ENCODE measurements at regions not wholly inside any gene's neighbourhood (a gene's known extent, or its start where the extent isn't known, plus 50 kb on each side); places are given as distances from the start of the nearest gene placed in this dataset.

DNA sequence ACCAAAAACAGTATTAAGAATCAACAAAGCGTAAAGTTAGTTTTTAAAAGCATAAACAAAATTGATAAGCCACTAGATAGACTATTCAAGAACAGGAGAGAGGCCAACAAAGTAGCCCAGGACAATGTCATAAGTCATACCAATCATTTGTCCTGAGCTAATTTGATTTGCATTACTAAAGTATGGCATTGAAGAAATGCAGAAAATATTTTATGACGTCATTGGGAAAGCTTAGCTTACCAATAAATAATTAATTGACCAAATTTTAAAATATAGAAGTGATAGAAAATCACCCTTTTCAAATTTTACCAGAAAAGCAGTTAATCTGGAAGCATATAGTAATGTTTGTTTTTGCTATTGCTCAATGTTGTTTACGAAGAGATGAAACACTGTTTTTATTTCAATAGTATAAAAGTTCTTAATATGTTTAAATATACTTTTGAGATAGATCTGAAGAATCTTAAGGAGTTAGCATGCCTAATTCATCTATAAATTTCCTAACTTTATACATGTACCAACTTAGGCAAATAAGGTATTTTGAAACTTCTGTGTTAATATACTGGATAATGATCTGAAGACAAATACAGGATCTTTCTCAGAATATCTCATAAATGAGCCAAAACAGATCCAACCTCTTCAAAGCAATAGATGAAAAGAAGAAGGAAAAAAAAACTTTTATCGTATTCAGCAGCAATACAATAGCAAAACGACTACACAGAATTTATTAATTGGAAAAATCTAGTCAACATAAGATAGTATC is 1118.5 kb downstream of the SLC16A7 start:
- no peak overlapping the region for H3K27ac ChIP-seq
- H2AFZ ChIP-seq: no peak overlapping the region
- TF ChIP-seq, protein P1, sequence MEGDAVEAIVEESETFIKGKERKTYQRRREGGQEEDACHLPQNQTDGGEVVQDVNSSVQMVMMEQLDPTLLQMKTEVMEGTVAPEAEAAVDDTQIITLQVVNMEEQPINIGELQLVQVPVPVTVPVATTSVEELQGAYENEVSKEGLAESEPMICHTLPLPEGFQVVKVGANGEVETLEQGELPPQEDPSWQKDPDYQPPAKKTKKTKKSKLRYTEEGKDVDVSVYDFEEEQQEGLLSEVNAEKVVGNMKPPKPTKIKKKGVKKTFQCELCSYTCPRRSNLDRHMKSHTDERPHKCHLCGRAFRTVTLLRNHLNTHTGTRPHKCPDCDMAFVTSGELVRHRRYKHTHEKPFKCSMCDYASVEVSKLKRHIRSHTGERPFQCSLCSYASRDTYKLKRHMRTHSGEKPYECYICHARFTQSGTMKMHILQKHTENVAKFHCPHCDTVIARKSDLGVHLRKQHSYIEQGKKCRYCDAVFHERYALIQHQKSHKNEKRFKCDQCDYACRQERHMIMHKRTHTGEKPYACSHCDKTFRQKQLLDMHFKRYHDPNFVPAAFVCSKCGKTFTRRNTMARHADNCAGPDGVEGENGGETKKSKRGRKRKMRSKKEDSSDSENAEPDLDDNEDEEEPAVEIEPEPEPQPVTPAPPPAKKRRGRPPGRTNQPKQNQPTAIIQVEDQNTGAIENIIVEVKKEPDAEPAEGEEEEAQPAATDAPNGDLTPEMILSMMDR (IDR thresholded peaks at IDR 0.05): no peak
- no peak overlapping the region for H3K4me3 ChIP-seq (ENCODE audit: low read depth, low read length)
- H3K9ac ChIP-seq: no peak overlapping the region
- H3K9me3 ChIP-seq (ENCODE audit: control insufficient read depth, low read length): no peaks in the 10 kb centered on the region
- no peaks in the 10 kb centered on the region for H3K4me1 ChIP-seq
- no peak overlapping the region for H3K4me2 ChIP-seq (ENCODE audit: low read length)
- no peaks in the 10 kb centered on the region for H3K27me3 ChIP-seq (ENCODE audit: control insufficient read depth, insufficient read depth, low read length)
- no peaks in the 10 kb centered on the region for H3K79me2 ChIP-seq
- H3K36me3 ChIP-seq (ENCODE audit: control insufficient read depth, insufficient read depth, low read length): no peaks in the 10 kb centered on the region

DNA sequence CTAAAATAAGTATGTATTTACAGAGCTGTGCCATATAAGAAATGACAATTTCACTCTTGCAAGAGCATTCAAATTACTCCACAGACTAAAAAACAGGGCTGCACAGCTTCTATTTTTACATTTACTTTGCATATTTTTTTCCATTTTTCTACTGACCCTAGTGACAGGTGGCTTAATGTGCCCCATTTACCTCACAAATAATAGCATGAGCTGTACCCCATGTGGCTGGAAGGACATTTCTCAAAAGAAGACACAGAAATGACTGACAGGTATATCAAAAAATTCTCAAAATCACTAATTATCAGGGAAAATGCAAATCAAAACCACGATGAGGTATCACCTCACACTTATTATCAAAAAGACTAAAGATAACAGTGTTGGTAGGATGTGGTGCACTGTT is 1128.6 kb downstream of the SLC16A7 start:
- H3K27me3 ChIP-seq (ENCODE audit: control insufficient read depth, insufficient read depth, low read length): no peaks in the 10 kb centered on the region
- no peak overlapping the region for H3K4me2 ChIP-seq (ENCODE audit: low read length)
- no peak overlapping the region for H3K9ac ChIP-seq
- no peaks in the 10 kb centered on the region for H3K9me3 ChIP-seq (ENCODE audit: control insufficient read depth, low read length)
- no peaks in the 10 kb centered on the region for H3K4me1 ChIP-seq
- TF ChIP-seq, protein P1 (IDR thresholded peaks at IDR 0.05): no peak
- no peak overlapping the region for H2AFZ ChIP-seq
- H3K36me3 ChIP-seq (ENCODE audit: control insufficient read depth, insufficient read depth, low read length): no peaks in the 10 kb centered on the region
- no peak overlapping the region for H3K27ac ChIP-seq
- no peaks in the 10 kb centered on the region for H3K79me2 ChIP-seq
- H3K4me3 ChIP-seq (ENCODE audit: low read depth, low read length): no peak overlapping the region

DNA sequence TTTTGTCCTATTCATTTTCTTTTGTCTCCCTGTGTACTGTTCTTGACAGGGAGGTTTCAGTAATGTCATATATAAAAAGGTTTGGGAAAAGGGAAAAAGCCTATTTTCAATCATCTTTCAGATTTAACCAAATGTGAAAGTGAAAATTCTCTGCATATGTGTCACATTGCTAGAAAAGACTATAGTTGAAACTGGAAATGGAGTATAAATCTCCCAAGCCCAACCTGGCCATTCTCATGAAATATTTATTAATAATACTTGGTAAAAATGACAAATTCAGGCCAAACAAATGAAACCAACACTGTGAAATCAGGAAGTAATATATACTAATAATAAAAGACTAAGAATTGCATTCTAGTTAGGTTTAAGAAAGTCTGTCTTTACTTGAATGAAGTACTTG is 1129.2 kb downstream of the SLC16A7 start:
- Histone ChIP-seq H3K36me3 (ENCODE audit: control insufficient read depth, insufficient read depth, low read length) (no peaks in the 10 kb centered on the region), H2AFZ (no peak overlapping the region), H3K27me3 (ENCODE audit: control insufficient read depth, insufficient read depth, low read length) (no peaks in the 10 kb centered on the region), H3K4me3 (ENCODE audit: low read depth, low read length) (no peak overlapping the region), H3K27ac (no peak overlapping the region), H3K9ac (no peak overlapping the region), H3K4me1 (no peaks in the 10 kb centered on the region), H3K79me2 (no peaks in the 10 kb centered on the region), H3K4me2 (ENCODE audit: low read length) (no peak overlapping the region), H3K9me3 (ENCODE audit: control insufficient read depth, low read length) (no peaks in the 10 kb centered on the region)
- TF ChIP-seq, protein P1 (IDR thresholded peaks at IDR 0.05): no peak

DNA sequence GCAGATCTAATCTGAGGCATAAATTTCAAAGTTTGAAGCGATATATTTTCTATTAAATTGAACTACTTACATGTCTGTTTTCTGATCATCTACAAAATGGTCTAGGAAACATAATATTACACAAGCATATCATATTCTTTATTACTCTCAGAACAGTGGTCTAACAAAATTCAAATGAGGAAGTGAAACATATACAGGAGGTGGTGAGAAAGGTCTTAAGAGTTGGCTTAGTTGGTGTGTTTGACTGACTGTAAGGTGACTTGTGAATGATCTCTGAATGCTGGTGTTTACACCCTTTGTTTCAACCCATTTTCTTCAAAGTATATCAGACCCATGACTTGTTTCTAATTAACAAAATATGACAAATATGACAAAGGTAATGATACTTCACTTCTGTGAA is 1156.8 kb downstream of the SLC16A7 start:
- H2AFZ ChIP-seq: no peak overlapping the region
- no peak overlapping the region for H3K4me2 ChIP-seq (ENCODE audit: low read length)
- no peak overlapping the region for H3K4me3 ChIP-seq (ENCODE audit: low read depth, low read length)
- H3K9ac ChIP-seq: no peak overlapping the region
- TF ChIP-seq, protein P1 (IDR thresholded peaks at IDR 0.05): no peak
- H3K27me3 ChIP-seq (ENCODE audit: control insufficient read depth, insufficient read depth, low read length): no peaks in the 10 kb centered on the region
- no peak overlapping the region for H3K27ac ChIP-seq
- H3K9me3 ChIP-seq (ENCODE audit: control insufficient read depth, low read length): no peaks in the 10 kb centered on the region
- H3K36me3 ChIP-seq (ENCODE audit: control insufficient read depth, insufficient read depth, low read length): no peaks in the 10 kb centered on the region
- H3K79me2 ChIP-seq: no peaks in the 10 kb centered on the region
- no peaks in the 10 kb centered on the region for H3K4me1 ChIP-seq

DNA sequence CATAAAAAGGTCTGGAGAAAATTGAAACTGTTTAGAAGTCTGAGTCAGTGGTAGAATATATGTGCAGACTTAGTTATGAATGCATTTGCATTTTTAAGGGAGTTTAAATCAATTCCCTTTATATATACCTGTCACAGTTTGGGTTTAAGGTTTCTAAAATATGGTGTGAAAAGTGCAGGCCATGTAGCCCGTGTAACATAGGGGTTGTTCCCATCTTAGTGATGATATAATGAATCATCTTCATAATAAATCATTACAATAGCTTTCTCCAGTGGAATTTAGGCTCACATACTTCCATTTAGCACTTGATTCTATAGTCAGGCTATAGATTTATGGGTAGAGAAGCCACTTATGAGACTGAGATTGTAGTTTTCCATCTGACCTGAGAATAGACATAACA is 1162.4 kb downstream of the SLC16A7 start:
- Histone ChIP-seq H3K9me3 (ENCODE audit: control insufficient read depth, low read length) (no peaks in the 10 kb centered on the region), H3K27ac (no peak overlapping the region), H3K4me3 (ENCODE audit: low read depth, low read length) (no peak overlapping the region), H3K79me2 (no peaks in the 10 kb centered on the region), H3K4me1 (no peaks in the 10 kb centered on the region), H3K9ac (no peak overlapping the region), H2AFZ (no peak overlapping the region), H3K4me2 (ENCODE audit: low read length) (no peak overlapping the region), H3K27me3 (ENCODE audit: control insufficient read depth, insufficient read depth, low read length) (no peaks in the 10 kb centered on the region), H3K36me3 (ENCODE audit: control insufficient read depth, insufficient read depth, low read length) (no peaks in the 10 kb centered on the region)
- TF ChIP-seq, protein P1 (IDR thresholded peaks at IDR 0.05): no peak
